Tibial artery (tissue), 4 donors: ENCODE measurements at regions not wholly inside any gene's neighbourhood (a gene's known extent, or its start where the extent isn't known, plus 50 kb on each side); places are given as distances from the start of the nearest gene placed in this dataset.

Source experiments
- DNase-seq, 2 donors: peaks; one replicate each; pipeline ENCODE4 v3.0.0-alpha.2; 2019
- H3K27ac ChIP-seq, 2 donors: fragments of 200-600 bp; sonication (generic) in 1 of 2; 1 replicate in 1 of 2; 2 replicates in 1 of 2; pipeline ENCODE4 v1.5.1; 2018 to 2019; ENCODE audit warnings: mild to moderate bottlenecking in 1 of 2
- H3K27me3 ChIP-seq, 2 donors: fragments of 200-600 bp; sonication (generic) in 1 of 2; one replicate each; pipeline versions ENCODE4 v1.5.1 to v1.6.0; 2016 to 2019
- H3K36me3 ChIP-seq, 3 donors: fragments of 200-600 bp; sonication (generic) in 2 of 3; one replicate each; pipeline ENCODE4 v1.5.1; 2016 to 2019; ENCODE audit warnings: mild to moderate bottlenecking in 2 of 3
- H3K4me1 ChIP-seq, 4 donors: fragments of 200-600 bp; sonication (generic) in 2 of 4; 1 replicate in 3 of 4; 2 replicates in 1 of 4; pipeline ENCODE4 v1.5.1; 2016 to 2019
- H3K4me3 ChIP-seq, 2 donors: fragments of 200-600 bp; sonication (generic) in 1 of 2; 1 replicate in 1 of 2; 2 replicates in 1 of 2; pipeline ENCODE4 v1.5.1; 2018 to 2019; ENCODE audit warnings: mild to moderate bottlenecking in 2 of 2
- H3K9me3 ChIP-seq, 3 donors: fragments of 200-600 bp; sonication (generic) in 1 of 3; one replicate each; pipeline ENCODE4 v1.5.1; 2016 to 2019
- CTCF ChIP-seq, 2 experiments: fragments of 200-600 bp in 1 of 2; fragments of 450-650 bp in 1 of 2; IDR thresholded peaks; one replicate each; pipeline ENCODE4 v1.5.1; 2017 to 2019; ENCODE audit warnings: antibody characterized with exemption in 2 of 2, mild to moderate bottlenecking in 1 of 2, moderate library complexity in 1 of 2
- intact Hi-C: fragments of 100-400 bp; cut with DNase I; formaldehyde crosslinking; loops from one replicate; pipeline ENCODE4 v1.15.0; 2023; ENCODE audit warnings: low total_unique reads

DNA sequence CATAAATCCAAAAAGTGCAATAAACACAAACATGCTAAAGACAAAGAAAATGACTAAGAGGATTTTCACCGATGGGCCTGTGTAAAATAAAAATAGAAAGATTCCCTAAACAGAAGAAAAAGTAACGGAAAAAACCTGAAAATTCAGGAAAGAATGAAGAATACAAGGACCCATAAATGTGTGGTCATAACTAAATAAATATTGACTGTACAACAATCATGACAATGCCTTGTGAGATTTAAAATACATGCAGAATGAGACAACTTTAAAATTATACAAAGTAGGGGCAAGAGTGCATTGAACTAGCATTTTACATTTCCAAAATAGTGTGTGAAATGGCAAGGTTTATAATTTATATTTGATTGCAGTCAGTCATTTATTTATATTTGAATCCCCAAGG lies 409.1 kb upstream of the ANKRD30A start:
- H3K27me3 ChIP-seq: no peaks in the 10 kb centered on the region

DNA sequence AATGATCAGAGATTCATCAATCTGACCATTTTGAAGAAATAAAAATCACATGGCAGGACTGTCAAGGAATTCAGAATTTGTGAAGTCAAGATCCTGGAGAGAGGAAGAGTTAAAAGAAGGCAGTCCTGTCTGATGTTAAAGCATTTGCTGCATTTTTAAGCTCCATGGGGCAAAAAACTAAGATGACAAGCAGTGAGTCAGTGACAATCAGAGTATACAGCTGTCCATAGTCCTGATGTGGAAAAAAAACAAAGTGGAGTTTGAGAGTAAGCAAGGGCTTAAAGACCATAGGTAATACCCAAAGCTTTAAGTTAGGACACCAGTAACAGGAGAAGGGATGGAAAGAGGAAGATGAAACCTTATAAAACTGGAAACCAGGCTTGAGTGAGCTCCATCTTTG lies 412.7 kb upstream of the ANKRD30A start:
- no peak for DNase-seq
- no peaks in the 10 kb centered on the region for H3K27me3 ChIP-seq
- H3K9me3 ChIP-seq: no peaks in the 10 kb centered on the region
- H3K27ac ChIP-seq: no peak overlapping the region
- no peaks in the 10 kb centered on the region for H3K36me3 ChIP-seq
- TF ChIP-seq CTCF (IDR thresholded peaks at IDR 0.05): no peak
- no peak overlapping the region for H3K4me3 ChIP-seq
- no peaks in the 10 kb centered on the region for H3K4me1 ChIP-seq
- intact Hi-C loops: no loop called here

More for the DNA sequence above, 409.1 kb upstream of the ANKRD30A start:
- intact Hi-C loops: no loop called here
- DNase-seq: no peak
- no peak overlapping the region for H3K27ac ChIP-seq
- no peak overlapping the region for H3K4me3 ChIP-seq
- no peaks in the 10 kb centered on the region for H3K4me1 ChIP-seq
- H3K36me3 ChIP-seq: no peaks in the 10 kb centered on the region
- H3K9me3 ChIP-seq: no peaks in the 10 kb centered on the region
- no peak for TF ChIP-seq CTCF (IDR thresholded peaks at IDR 0.05)

- H3K36me3 ChIP-seq: no peaks in the 10 kb centered on the region
- DNase-seq: no peak
- no peak overlapping the region for H3K27ac ChIP-seq
- H3K4me1 ChIP-seq: no peaks in the 10 kb centered on the region
- H3K27me3 ChIP-seq: no peaks in the 10 kb centered on the region
- TF ChIP-seq CTCF (IDR thresholded peaks at IDR 0.05): no peak
- intact Hi-C loops: no loop called here
- H3K4me3 ChIP-seq: no peak overlapping the region
- H3K9me3 ChIP-seq: no peaks in the 10 kb centered on the region
These were observed 414.0 kb upstream of the ANKRD30A start for GRCh38 chr10:36711361-36711760.

DNA sequence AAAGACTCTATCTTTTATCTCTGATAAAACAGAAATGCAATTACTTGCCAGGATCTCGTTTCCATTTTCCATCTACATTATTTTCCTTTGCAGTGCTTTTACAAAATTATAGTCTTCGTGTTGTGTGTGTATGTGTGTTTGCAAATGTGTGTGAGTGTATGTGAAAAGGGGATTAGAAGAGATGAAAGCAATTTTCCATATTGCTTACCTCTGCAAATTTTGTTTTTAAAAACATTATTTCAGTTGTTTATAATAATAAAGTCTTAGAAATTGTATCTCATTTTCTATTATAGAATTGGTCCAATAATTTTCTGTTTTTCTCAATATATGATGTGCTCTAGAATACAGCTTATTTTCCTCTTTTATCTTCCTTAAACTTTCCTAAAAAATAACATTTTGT lies 421.3 kb upstream of the ANKRD30A start:
- peaks cover 0 to 10% (median 0%) of the 10 kb centered on the region in 4 donors for H3K4me1 ChIP-seq
- no peak overlapping the region for H3K27ac ChIP-seq
- no peak for DNase-seq
- H3K4me3 ChIP-seq: no peak overlapping the region
- H3K9me3 ChIP-seq: no peaks in the 10 kb centered on the region
- no peaks in the 10 kb centered on the region for H3K27me3 ChIP-seq
- no peaks in the 10 kb centered on the region for H3K36me3 ChIP-seq
- intact Hi-C loops: no loop called here
- no peak for TF ChIP-seq CTCF (IDR thresholded peaks at IDR 0.05)

GRCh38 chr10:36703179-36703578 lies 422.2 kb upstream of the ANKRD30A start:
- Histone ChIP-seq H3K9me3 (no peaks in the 10 kb centered on the region), H3K4me1 (peaks cover 0 to 10% (median 0%) of the 10 kb centered on the region in 4 donors), H3K36me3 (no peaks in the 10 kb centered on the region), H3K27ac (no peak overlapping the region), H3K27me3 (no peaks in the 10 kb centered on the region), H3K4me3 (no peak overlapping the region)
- intact Hi-C loops: no loop called here
- no peak for DNase-seq
- no peak for TF ChIP-seq CTCF (IDR thresholded peaks at IDR 0.05)

DNA sequence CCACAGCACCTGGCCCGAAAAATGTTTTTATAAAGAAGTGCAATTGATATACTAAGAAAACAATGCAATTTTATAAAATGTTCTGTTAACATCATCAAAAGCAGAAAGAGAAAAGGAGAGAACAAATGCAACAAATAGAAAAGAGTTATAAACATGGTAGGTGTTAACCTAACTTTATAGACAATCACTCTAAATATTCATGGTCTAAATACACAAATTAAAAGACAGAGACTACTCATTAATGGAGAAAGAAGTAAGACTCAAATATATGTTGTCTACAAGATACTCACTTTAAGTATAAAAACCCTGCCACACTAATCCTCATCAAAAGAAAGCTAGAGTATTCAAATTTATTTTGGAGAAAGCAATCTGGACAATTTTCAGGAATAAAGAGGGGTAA lies 425.3 kb upstream of the ANKRD30A start:
- no peak for DNase-seq
- intact Hi-C loops: no loop called here
- Histone ChIP-seq H3K27ac (no peak overlapping the region), H3K27me3 (no peaks in the 10 kb centered on the region), H3K9me3 (no peaks in the 10 kb centered on the region), H3K4me3 (no peak overlapping the region), H3K4me1 (peaks cover 0 to 10% (median 0%) of the 10 kb centered on the region in 4 donors), H3K36me3 (no peaks in the 10 kb centered on the region)
- TF ChIP-seq CTCF (IDR thresholded peaks at IDR 0.05): no peak
